ENCODE measurements at regions not wholly inside any gene's neighbourhood (a gene's known extent, or its start where the extent isn't known, plus 50 kb on each side); places are given as distances from the start of the nearest gene placed in this dataset.
"Not testable (repeated sequence)": the region's sequence is repeated elsewhere in the genome, so short reads cannot be mapped to it uniquely, and the experiment has no call there.

- H3K9me3 ChIP-seq (ENCODE audit: control insufficient read depth, low read depth, low read length); H3K4me3 ChIP-seq (ENCODE audit: low read length); H3K36me3 ChIP-seq (ENCODE audit: control insufficient read depth, insufficient read depth, low read length); H3K27me3 ChIP-seq (ENCODE audit: control insufficient read depth, insufficient read depth, low read length); H3K4me1 ChIP-seq (ENCODE audit: control insufficient read depth, insufficient read depth, low read length); DNase-seq; H3K27ac ChIP-seq (ENCODE audit: low read length): not testable (repeated sequence)
- no CpG with 5 or more reads among the region's 24 CpGs for WGBS (ENCODE audit: insufficient coverage, low lambda C conversion rate)
These were observed 284.8 kb upstream of the SMIM21 start for GRCh38 chr18:75712124-75712867.

GRCh38 chr18:75700561-75700960 is 273.1 kb upstream of the SMIM21 start:
- H3K4me1 ChIP-seq (ENCODE audit: control insufficient read depth, insufficient read depth, low read length), result no peaks in the 10 kb centered on the region
- no peaks in the 10 kb centered on the region for H3K36me3 ChIP-seq (ENCODE audit: control insufficient read depth, insufficient read depth, low read length)
- peaks cover 6% of the 10 kb centered on the region for H3K9me3 ChIP-seq (ENCODE audit: control insufficient read depth, low read depth, low read length)
- no peak overlapping the region for H3K27ac ChIP-seq (ENCODE audit: low read length)
- no peak overlapping the region for H3K4me3 ChIP-seq (ENCODE audit: low read length)
- H3K27me3 ChIP-seq (ENCODE audit: control insufficient read depth, insufficient read depth, low read length), result no peaks in the 10 kb centered on the region
- DNase-seq, result no peak
- WGBS (ENCODE audit: insufficient coverage, low lambda C conversion rate), result 100% methylated on average over 1 of the region's 4 CpGs

DNA sequence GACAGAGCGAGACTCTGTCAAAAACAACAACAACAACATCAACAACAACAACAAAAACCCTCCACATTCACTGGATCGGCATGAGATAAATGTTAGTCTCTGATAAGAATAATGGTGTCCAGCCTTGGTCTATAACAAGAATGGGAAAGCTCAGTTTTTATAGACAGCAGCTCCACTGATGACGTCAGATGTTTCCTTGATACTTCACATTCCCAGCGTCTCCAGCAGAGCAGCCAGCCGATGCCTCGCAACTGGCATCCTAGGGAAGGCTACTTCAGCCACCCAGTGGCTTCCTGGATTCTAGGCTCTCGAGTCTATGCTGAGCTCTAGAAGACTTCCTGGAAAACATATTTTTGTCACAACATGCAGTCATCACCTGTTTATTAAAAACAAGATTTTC is 271.4 kb upstream of the SMIM21 start:
- no peaks in the 10 kb centered on the region for H3K27me3 ChIP-seq (ENCODE audit: control insufficient read depth, insufficient read depth, low read length)
- no CpG with 5 or more reads among the region's 7 CpGs for WGBS (ENCODE audit: insufficient coverage, low lambda C conversion rate)
- no peak overlapping the region for H3K27ac ChIP-seq (ENCODE audit: low read length)
- no peak for DNase-seq
- H3K9me3 ChIP-seq (ENCODE audit: control insufficient read depth, low read depth, low read length), result peaks cover 6% of the 10 kb centered on the region
- no peaks in the 10 kb centered on the region for H3K36me3 ChIP-seq (ENCODE audit: control insufficient read depth, insufficient read depth, low read length)
- no peak overlapping the region for H3K4me3 ChIP-seq (ENCODE audit: low read length)
- no peaks in the 10 kb centered on the region for H3K4me1 ChIP-seq (ENCODE audit: control insufficient read depth, insufficient read depth, low read length)

DNA sequence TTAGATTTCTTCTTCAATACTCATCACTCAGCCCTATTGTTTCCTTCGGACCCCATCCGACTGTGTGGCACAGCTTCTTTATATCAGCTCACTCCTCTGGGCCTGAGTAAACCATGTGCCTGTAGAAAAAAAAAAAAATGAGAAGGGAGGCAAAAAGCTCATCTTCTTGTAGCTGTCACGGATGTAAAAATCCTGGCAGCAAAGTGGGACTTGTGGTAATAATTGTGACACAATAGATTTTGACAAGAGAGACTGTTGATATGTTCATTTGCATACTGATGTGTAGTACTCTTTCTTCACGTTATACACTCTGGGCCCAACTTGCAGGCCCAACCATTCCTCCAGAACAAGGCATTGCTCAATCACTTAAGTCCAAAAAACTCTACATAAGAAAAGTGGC is 270.0 kb upstream of the SMIM21 start:
- Histone ChIP-seq H3K4me3 (ENCODE audit: low read length) (no peak overlapping the region), H3K4me1 (ENCODE audit: control insufficient read depth, insufficient read depth, low read length) (no peaks in the 10 kb centered on the region), H3K27ac (ENCODE audit: low read length) (no peak overlapping the region), H3K36me3 (ENCODE audit: control insufficient read depth, insufficient read depth, low read length) (no peaks in the 10 kb centered on the region), H3K27me3 (ENCODE audit: control insufficient read depth, insufficient read depth, low read length) (no peaks in the 10 kb centered on the region), H3K9me3 (ENCODE audit: control insufficient read depth, low read depth, low read length) (peaks cover 1% of the 10 kb centered on the region)
- WGBS (ENCODE audit: insufficient coverage, low lambda C conversion rate), result 90% methylated on average over 2 of the region's 4 CpGs
- DNase-seq, result no peak

DNA sequence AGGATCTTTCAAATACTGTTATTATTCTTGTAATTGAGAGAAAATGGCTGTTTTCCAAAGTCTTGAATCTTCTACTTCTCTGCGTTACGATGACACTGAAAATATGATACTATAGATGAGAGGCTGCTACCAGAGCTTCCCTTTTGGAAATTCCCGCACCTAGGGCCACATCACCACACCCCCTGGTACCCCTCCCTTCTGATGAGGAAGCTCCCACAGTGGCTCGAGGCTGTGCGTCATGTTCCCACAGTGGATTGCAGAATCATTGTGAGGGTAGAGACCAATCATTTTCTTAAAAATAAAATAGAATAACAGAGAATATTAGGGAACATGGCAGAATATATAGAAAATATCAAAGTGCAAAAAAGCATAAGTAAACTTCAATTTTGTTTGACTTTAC is 268.9 kb upstream of the SMIM21 start:
- Histone ChIP-seq H3K27ac (ENCODE audit: low read length) (no peak overlapping the region), H3K36me3 (ENCODE audit: control insufficient read depth, insufficient read depth, low read length) (no peaks in the 10 kb centered on the region), H3K4me1 (ENCODE audit: control insufficient read depth, insufficient read depth, low read length) (no peaks in the 10 kb centered on the region), H3K4me3 (ENCODE audit: low read length) (no peak overlapping the region), H3K9me3 (ENCODE audit: control insufficient read depth, low read depth, low read length) (no peaks in the 10 kb centered on the region), H3K27me3 (ENCODE audit: control insufficient read depth, insufficient read depth, low read length) (no peaks in the 10 kb centered on the region)
- no CpG with 5 or more reads among the region's 5 CpGs for WGBS (ENCODE audit: insufficient coverage, low lambda C conversion rate)
- DNase-seq, result no peak

DNA sequence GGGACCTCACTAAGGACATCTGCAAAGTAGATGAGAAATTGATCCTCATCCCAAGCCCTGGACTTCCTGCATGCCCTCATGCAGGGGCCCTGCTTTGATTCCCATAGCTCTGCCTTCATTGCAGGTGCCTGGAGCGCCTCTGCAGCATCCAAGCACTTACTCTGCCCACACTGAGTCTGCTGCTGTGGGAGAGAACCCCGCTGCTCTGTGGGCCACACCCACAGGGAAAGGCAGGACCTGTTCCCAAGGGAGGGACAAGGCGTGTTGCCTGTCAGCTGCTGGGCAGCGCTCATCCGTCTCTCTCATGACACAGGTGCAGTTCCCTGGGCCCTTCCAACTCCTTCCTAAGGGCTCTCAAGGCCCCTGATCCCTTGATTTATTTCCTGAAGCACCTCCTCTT is 266.8 kb upstream of the SMIM21 start:
- no peaks in the 10 kb centered on the region for H3K9me3 ChIP-seq (ENCODE audit: control insufficient read depth, low read depth, low read length)
- no peak for DNase-seq
- no CpG with 5 or more reads among the region's 5 CpGs for WGBS (ENCODE audit: insufficient coverage, low lambda C conversion rate)

DNA sequence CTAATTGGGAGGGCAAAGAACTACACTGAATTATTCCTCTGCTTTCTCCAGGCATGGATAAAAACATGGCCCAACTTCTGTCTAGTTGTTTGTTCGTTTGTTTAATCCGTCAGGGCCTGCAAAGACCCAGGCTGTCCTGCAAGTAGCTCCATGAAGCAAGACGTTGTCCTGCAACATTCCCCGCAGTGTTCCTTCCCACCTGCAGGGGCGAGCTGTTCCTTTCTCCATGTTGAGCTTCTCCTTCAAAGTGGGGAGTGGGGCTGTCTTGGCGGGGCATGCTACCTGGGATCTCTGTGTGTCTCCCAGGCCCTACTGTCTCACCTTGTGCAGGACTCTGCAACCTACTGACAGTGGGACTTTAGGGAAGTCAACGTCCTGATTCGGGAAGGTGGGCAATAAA is 264.0 kb upstream of the SMIM21 start:
- no CpG with 5 or more reads among the region's 8 CpGs for WGBS (ENCODE audit: insufficient coverage, low lambda C conversion rate)
- Histone ChIP-seq H3K36me3 (ENCODE audit: control insufficient read depth, insufficient read depth, low read length) (no peaks in the 10 kb centered on the region), H3K4me3 (ENCODE audit: low read length) (no peak overlapping the region), H3K4me1 (ENCODE audit: control insufficient read depth, insufficient read depth, low read length) (no peaks in the 10 kb centered on the region), H3K27me3 (ENCODE audit: control insufficient read depth, insufficient read depth, low read length) (no peaks in the 10 kb centered on the region), H3K9me3 (ENCODE audit: control insufficient read depth, low read depth, low read length) (no peaks in the 10 kb centered on the region), H3K27ac (ENCODE audit: low read length) (no peak overlapping the region)
- DNase-seq, result no peak

More for the DNA sequence above, 266.8 kb upstream of the SMIM21 start:
- no peak overlapping the region for H3K4me3 ChIP-seq (ENCODE audit: low read length)
- H3K36me3 ChIP-seq (ENCODE audit: control insufficient read depth, insufficient read depth, low read length), result no peaks in the 10 kb centered on the region
- no peaks in the 10 kb centered on the region for H3K27me3 ChIP-seq (ENCODE audit: control insufficient read depth, insufficient read depth, low read length)
- no peak overlapping the region for H3K27ac ChIP-seq (ENCODE audit: low read length)
- no peaks in the 10 kb centered on the region for H3K4me1 ChIP-seq (ENCODE audit: control insufficient read depth, insufficient read depth, low read length)

- not testable (repeated sequence) for DNase-seq; H3K9me3 ChIP-seq (ENCODE audit: control insufficient read depth, low read depth, low read length); H3K27me3 ChIP-seq (ENCODE audit: control insufficient read depth, insufficient read depth, low read length); H3K36me3 ChIP-seq (ENCODE audit: control insufficient read depth, insufficient read depth, low read length); H3K4me1 ChIP-seq (ENCODE audit: control insufficient read depth, insufficient read depth, low read length); H3K27ac ChIP-seq (ENCODE audit: low read length); H3K4me3 ChIP-seq (ENCODE audit: low read length)
- WGBS (ENCODE audit: insufficient coverage, low lambda C conversion rate), result 100% methylated on average over 1 of the region's 3 CpGs
These were observed 262.8 kb upstream of the SMIM21 start for GRCh38 chr18:75690283-75690682.

- H3K27ac ChIP-seq (ENCODE audit: low read length), result no peak overlapping the region
- WGBS (ENCODE audit: insufficient coverage, low lambda C conversion rate), result 100% methylated on average over 1 of the region's 2 CpGs
- H3K9me3 ChIP-seq (ENCODE audit: control insufficient read depth, low read depth, low read length), result no peaks in the 10 kb centered on the region
These were observed 260.1 kb upstream of the SMIM21 start for GRCh38 chr18:75687626-75688025.

DNA sequence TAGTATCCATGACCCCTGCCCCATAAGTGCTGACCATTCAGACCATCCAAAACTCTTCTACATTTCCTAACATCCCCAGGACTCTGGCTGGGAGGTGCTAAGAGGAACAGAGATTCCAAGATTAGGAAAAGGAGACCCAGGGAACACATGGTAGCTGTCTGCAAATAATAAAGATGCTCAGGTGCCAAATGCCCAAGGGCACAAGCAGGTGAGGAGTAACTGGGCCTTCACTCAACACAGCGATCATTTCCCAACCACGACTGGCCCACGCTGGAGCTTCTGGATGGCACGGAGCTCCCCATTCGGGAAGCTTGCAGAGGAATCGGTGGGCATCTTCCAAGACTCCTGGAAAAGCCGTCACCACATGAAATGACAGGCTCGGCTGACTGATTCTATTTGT is 255.9 kb upstream of the SMIM21 start:
- no peaks in the 10 kb centered on the region for H3K4me1 ChIP-seq (ENCODE audit: control insufficient read depth, insufficient read depth, low read length)
- 100% methylated on average over 2 of the region's 8 CpGs for WGBS (ENCODE audit: insufficient coverage, low lambda C conversion rate)

More at GRCh38 chr18:75687626-75688025, 260.1 kb upstream of the SMIM21 start:
- H3K27me3 ChIP-seq (ENCODE audit: control insufficient read depth, insufficient read depth, low read length), result no peaks in the 10 kb centered on the region
- DNase-seq, result no peak
- no peaks in the 10 kb centered on the region for H3K36me3 ChIP-seq (ENCODE audit: control insufficient read depth, insufficient read depth, low read length)
- H3K4me1 ChIP-seq (ENCODE audit: control insufficient read depth, insufficient read depth, low read length), result no peaks in the 10 kb centered on the region
- H3K4me3 ChIP-seq (ENCODE audit: low read length), result no peak overlapping the region

DNA sequence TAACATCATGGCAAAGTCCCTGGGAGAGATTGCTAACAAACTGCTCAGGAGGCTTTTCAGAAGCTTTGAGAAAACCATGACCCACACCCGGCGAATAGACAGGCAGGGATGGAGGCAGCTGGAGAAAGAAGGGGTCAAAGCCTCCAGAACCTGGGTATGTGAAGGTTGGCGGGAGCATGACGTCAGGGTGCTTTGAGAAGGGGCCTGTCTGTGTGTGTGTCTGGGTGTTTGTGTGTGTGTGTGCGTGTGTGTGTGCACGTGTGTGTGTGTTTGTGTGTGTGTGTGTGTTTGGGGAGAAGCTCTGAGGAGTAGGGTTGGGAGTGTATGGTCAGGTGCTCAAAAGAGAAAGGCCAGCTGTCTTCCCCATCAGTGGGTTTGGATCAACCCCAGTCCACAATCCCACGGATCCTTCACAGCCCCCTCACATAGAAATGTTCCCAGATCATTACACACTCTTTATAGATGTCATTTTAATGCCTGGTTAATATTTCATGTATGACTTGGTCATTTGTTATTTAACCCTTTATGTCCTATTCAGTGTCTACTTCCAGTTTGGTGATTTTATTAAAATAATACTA is 254.1 kb upstream of the SMIM21 start:
- Histone ChIP-seq H3K36me3 (ENCODE audit: control insufficient read depth, insufficient read depth, low read length) (no peaks in the 10 kb centered on the region), H3K27me3 (ENCODE audit: control insufficient read depth, insufficient read depth, low read length) (no peaks in the 10 kb centered on the region), H3K4me1 (ENCODE audit: control insufficient read depth, insufficient read depth, low read length) (no peaks in the 10 kb centered on the region), H3K27ac (ENCODE audit: low read length) (no peak overlapping the region), H3K4me3 (ENCODE audit: low read length) (no peak overlapping the region), H3K9me3 (ENCODE audit: control insufficient read depth, low read depth, low read length) (no peaks in the 10 kb centered on the region)
- no peak for DNase-seq
- WGBS (ENCODE audit: insufficient coverage, low lambda C conversion rate), result no CpG with 5 or more reads among the region's 7 CpGs

More for the DNA sequence above, 255.9 kb upstream of the SMIM21 start:
- H3K36me3 ChIP-seq (ENCODE audit: control insufficient read depth, insufficient read depth, low read length), result no peaks in the 10 kb centered on the region
- H3K27ac ChIP-seq (ENCODE audit: low read length), result no peak overlapping the region
- no peaks in the 10 kb centered on the region for H3K9me3 ChIP-seq (ENCODE audit: control insufficient read depth, low read depth, low read length)
- no peak for DNase-seq
- H3K4me3 ChIP-seq (ENCODE audit: low read length), result no peak overlapping the region
- no peaks in the 10 kb centered on the region for H3K27me3 ChIP-seq (ENCODE audit: control insufficient read depth, insufficient read depth, low read length)
